Endothelial cell of umbilical vein (primary cell): ENCODE measurements at regions not wholly inside any gene's neighbourhood (a gene's known extent, or its start where the extent isn't known, plus 50 kb on each side); places are given as distances from the start of the nearest gene placed in this dataset.

Experiments used
- BruUV-seq: library from RNA; stranded (reverse); fragments of 400-500 nt; replicated peaks from 2 replicates; lab custom pipeline; 2021; lab: Mats Ljungman, UMichigan
- CTCF ChIA-PET: fragments of 300-600, 350-600 bp; sonication (Branson Sonifier 250); formaldehyde crosslinking; loops from one replicate; lab custom pipeline; 2021; ENCODE audit warnings: antibody characterized with exemption, inconsistent platforms; lab: Charles Lee
- POLR2A ChIA-PET: fragments of 300-600, 350-600 bp; sonication (Branson Sonifier 250); formaldehyde crosslinking; loops from one replicate; lab custom pipeline; 2021; ENCODE audit warnings: antibody characterized with exemption, inconsistent platforms; lab: Charles Lee
- DNase-seq: peaks from one replicate; pipeline ENCODE4 v3.0.0-alpha.2; 2011; ENCODE audit warnings: low read depth, low spot score
- FAIRE-seq: peaks from 2 replicates; lab custom pipeline; 2011; peaks lifted over from hg19 to GRCh38; lab: Jason Lieb, UNC
- H2AFZ ChIP-seq: 2 replicates; pipeline ENCODE4 v1.6.0; 2012; ENCODE audit warnings: low read depth, low read length, control low read depth, inconsistent platforms
- H3K27ac ChIP-seq: 2 replicates; pipeline ENCODE4 v1.5.1; 2011; ENCODE audit warnings: low read depth, mild to moderate bottlenecking, control low read depth, low read length, moderate library complexity; ENCODE audit not compliant: insufficient read depth
- H3K27me3 ChIP-seq, 2 experiments: 2 replicates each; pipeline versions ENCODE4 v1.6.0 to v1.6.1; 2011; ENCODE audit warnings: low read length in 2 of 2, mixed read lengths in 1 of 2; ENCODE audit not compliant: control insufficient read depth in 2 of 2, insufficient read depth in 2 of 2
- H3K36me3 ChIP-seq, 2 experiments: 2 replicates in 1 of 2; 3 replicates in 1 of 2; pipeline ENCODE4 v1.5.1; 2011; ENCODE audit warnings: low read length in 2 of 2, mild to moderate bottlenecking in 1 of 2, moderate library complexity in 1 of 2; ENCODE audit not compliant: control insufficient read depth in 2 of 2, insufficient read depth in 2 of 2; ENCODE audit errors: extremely low read depth in 1 of 2
- H3K4me1 ChIP-seq: 3 replicates; pipeline ENCODE4 v1.5.1; 2011; ENCODE audit warnings: mild to moderate bottlenecking, low read length; ENCODE audit not compliant: control insufficient read depth, insufficient read depth; ENCODE audit errors: extremely low read depth
- H3K4me2 ChIP-seq: 2 replicates; pipeline ENCODE4 v1.6.1; 2011; ENCODE audit warnings: low read length, control low read depth, mixed read lengths; ENCODE audit not compliant: insufficient read depth
- H3K4me3 ChIP-seq, 3 experiments: fragments of 200-600 bp in 1 of 3; sonication (generic), shearing (Covaris generic) in 1 of 3; replicated peaks in 1 of 3; 2 replicates each; pipeline ENCODE4 v1.5.1; 2011 to 2016; ENCODE audit warnings: control low read depth in 3 of 3, low read length in 3 of 3, mild to moderate bottlenecking in 2 of 3, inconsistent platforms in 1 of 3, low read depth in 1 of 3, moderate library complexity in 1 of 3; ENCODE audit not compliant: insufficient read depth in 1 of 3
- H3K79me2 ChIP-seq: 2 replicates; pipeline ENCODE4 v1.6.0; 2012; ENCODE audit warnings: low read length, inconsistent platforms; ENCODE audit not compliant: control insufficient read depth, insufficient read depth
- H3K9ac ChIP-seq: replicated peaks from 2 replicates; pipeline ENCODE3; 2011; ENCODE audit warnings: low read length, control low read depth; ENCODE audit not compliant: insufficient read depth; ENCODE audit errors: extremely low read depth
- H3K9me1 ChIP-seq: replicated peaks from 3 replicates; pipeline ENCODE4 v1.6.0; 2011; ENCODE audit warnings: mild to moderate bottlenecking, low read length; ENCODE audit not compliant: control insufficient read depth, insufficient read depth; ENCODE audit errors: extremely low read depth
- H3K9me3 ChIP-seq: replicated peaks from 2 replicates; pipeline ENCODE4 v1.5.1; 2012; ENCODE audit warnings: low read length, inconsistent platforms; ENCODE audit not compliant: control insufficient read depth, insufficient read depth
- H4K20me1 ChIP-seq: replicated peaks from 2 replicates; pipeline ENCODE3; 2011; ENCODE audit warnings: mild to moderate bottlenecking, low read length; ENCODE audit not compliant: control insufficient read depth, insufficient read depth; ENCODE audit errors: extremely low read depth
- CTCF ChIP-seq, 2 donors: IDR thresholded peaks; 1 replicate in 1 of 2; 2 replicates in 1 of 2; pipeline ENCODE4 v1.5.1; 2011; ENCODE audit warnings: low read length in 2 of 2, mild to moderate bottlenecking in 2 of 2, moderate library complexity in 2 of 2, control low read depth in 1 of 2, inconsistent platforms in 1 of 2, low read depth in 1 of 2; ENCODE audit not compliant: insufficient read depth in 1 of 2; ENCODE audit errors: extremely low read depth in 1 of 2
- EZH2 ChIP-seq: IDR thresholded peaks from 2 replicates; pipeline ENCODE4 v1.6.1; 2012; ENCODE audit warnings: borderline replicate concordance, low read depth, mild to moderate bottlenecking, moderate library complexity, low read length, inconsistent platforms; ENCODE audit not compliant: severe bottlenecking
- FOS ChIP-seq: IDR thresholded peaks from 2 replicates; pipeline ENCODE4 v1.6.1; 2011; ENCODE audit warnings: mild to moderate bottlenecking, low read length, moderate library complexity, borderline replicate concordance; ENCODE audit not compliant: insufficient read depth
- GATA2 ChIP-seq: IDR thresholded peaks from 2 replicates; pipeline ENCODE4 v1.7.0; 2011; ENCODE audit warnings: low read depth, mild to moderate bottlenecking, moderate library complexity, mixed read lengths, low read length; ENCODE audit not compliant: insufficient read length, insufficient read depth
- JUN ChIP-seq: IDR thresholded peaks from 2 replicates; pipeline ENCODE4 v1.6.1; 2011; ENCODE audit warnings: borderline replicate concordance, low read depth; ENCODE audit not compliant: insufficient read length, insufficient read depth
- MYC ChIP-seq: IDR thresholded peaks from one replicate; pipeline ENCODE4 v1.6.1; 2011; ENCODE audit warnings: mild to moderate bottlenecking, low read depth, low read length
- POLR2A ChIP-seq: IDR thresholded peaks from 2 replicates; pipeline ENCODE4 v1.6.1; 2012; ENCODE audit warnings: low read depth, mild to moderate bottlenecking, control low read depth, low read length
- POLR2AphosphoS5 ChIP-seq: IDR thresholded peaks from 2 replicates; pipeline ENCODE4 v1.6.1; 2012; ENCODE audit warnings: low read depth, mild to moderate bottlenecking, control low read depth, low read length, moderate library complexity; ENCODE audit not compliant: insufficient read depth
- dilution Hi-C: fragments of 300-500 bp; cut with MboI; formaldehyde crosslinking; loops from one replicate; pipeline ENCODE4 v1.15.0; 2019; ENCODE audit warnings: low sequenced_read_pairs; ENCODE audit not compliant: extremely low pct_ligation_motif_present
- intact Hi-C: fragments of 100-400 bp; cut with micrococcal nuclease; formaldehyde crosslinking; loops from one replicate; pipeline ENCODE4 v1.10.0; 2022
- TF ChIP-seq, protein P1 (sequence below): IDR thresholded peaks from 2 replicates; pipeline ENCODE4 v1.6.1; 2011; ENCODE audit not compliant: insufficient read depth, insufficient read length

DNA sequence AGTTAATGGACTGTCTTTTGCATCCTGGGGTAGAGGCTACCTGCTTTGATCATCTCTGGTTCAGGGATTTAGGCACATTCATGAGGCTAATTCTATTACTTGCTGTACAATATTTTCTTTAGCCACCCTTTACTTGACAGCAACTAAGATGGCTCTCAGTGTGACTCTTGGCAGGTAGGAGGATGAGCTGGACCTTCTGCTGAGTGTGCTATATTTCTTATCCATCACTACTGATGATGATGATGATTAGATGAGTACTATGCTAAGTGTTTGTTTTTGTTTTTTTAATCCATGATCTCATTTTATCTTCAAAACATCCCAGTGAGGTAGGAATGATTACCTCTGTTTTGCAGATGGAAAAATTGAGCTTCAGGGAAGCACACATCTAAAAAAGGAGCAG, 152.8 kb upstream of the WSCD2 start:
- Histone ChIP-seq H3K9me3 (no peaks in the 10 kb centered on the region), H3K36me3 (no peaks in the 10 kb centered on the region), H3K9ac (no peak overlapping the region), H2AFZ (no peak overlapping the region), H3K79me2 (no peaks in the 10 kb centered on the region), H3K27me3 (no peaks in the 10 kb centered on the region), H3K9me1 (no peaks in the 10 kb centered on the region), H3K4me3 (no peak overlapping the region), H4K20me1 (no peaks in the 10 kb centered on the region), H3K4me2 (no peak overlapping the region), H3K27ac (no peak overlapping the region), H3K4me1 (no peaks in the 10 kb centered on the region)
- dilution Hi-C loops, result no loop called here
- DNase-seq (no peak), FAIRE-seq (no peak)
- no TSS peak for BruUV-seq
- intact Hi-C loops, result no loop called here
- no peak for TF ChIP-seq CTCF (IDR thresholded peaks at IDR 0.05; ENCODE audit: extremely low read depth in 1 of 2, insufficient read depth in 1 of 2, low read depth in 1 of 2, low read length in 2 of 2)
- TF ChIP-seq POLR2A, result no peak
- TF ChIP-seq JUN, result no peak
- no peak for TF ChIP-seq POLR2AphosphoS5
- TF ChIP-seq, protein P1, sequence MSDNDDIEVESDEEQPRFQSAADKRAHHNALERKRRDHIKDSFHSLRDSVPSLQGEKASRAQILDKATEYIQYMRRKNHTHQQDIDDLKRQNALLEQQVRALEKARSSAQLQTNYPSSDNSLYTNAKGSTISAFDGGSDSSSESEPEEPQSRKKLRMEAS, result no peak
- no peak for TF ChIP-seq GATA2
- no peak for TF ChIP-seq FOS
- TF ChIP-seq EZH2, result no peak
- no peak for TF ChIP-seq MYC
- POLR2A ChIA-PET, result no interaction called here
- CTCF ChIA-PET, result no interaction called here
